HepG2 (cell line): ENCODE measurements at regions not wholly inside any gene's neighbourhood (a gene's known extent, or its start where the extent isn't known, plus 50 kb on each side); places are given as distances from the start of the nearest gene placed in this dataset.

ENCODE experiments used
- ATAC-seq: fragments of 200-7000 bp; cut with Tn5 transposase; 3 replicates; pipeline ENCODE4 v1.9.1; 2020; ENCODE audit warnings: mild to moderate bottlenecking, moderate library complexity
- BruUV-seq: library from RNA; stranded (reverse); fragments of 400-500 nt; replicated peaks from 2 replicates; lab custom pipeline; 2021; lab: Mats Ljungman, UMichigan
- CTCF ChIA-PET: fragments of 300-600 bp; formaldehyde crosslinking; extraction: SDS; loops from one replicate; lab custom pipeline; 2021; ENCODE audit warnings: low total read pairs, inconsistent platforms, low intra/inter-chr PET ratio; lab: Yijun Ruan, JAX
- POLR2A ChIA-PET: fragments of 350-600 bp; sonication (Branson Sonifier 250); formaldehyde crosslinking; loops from one replicate; lab custom pipeline; 2020; ENCODE audit warnings: antibody characterized with exemption, inconsistent platforms; lab: Yijun Ruan, JAX
- DNase-seq: peaks from one replicate; pipeline ENCODE4 v3.0.0-alpha.2; 2015; ENCODE audit warnings: low spot score
- FAIRE-seq: peaks from 3 replicates; lab custom pipeline; 2011; peaks lifted over from hg19 to GRCh38; lab: Jason Lieb, UNC
- H2AFZ ChIP-seq: one replicate; pipeline ENCODE4 v1.6.1; 2011; ENCODE audit warnings: low read length, inconsistent platforms
- H3K27ac ChIP-seq: fragments of 300-600 bp; 3 replicates; pipeline ENCODE4 v1.8.0; 2011; ENCODE audit warnings: mixed run types, mild to moderate bottlenecking, mixed read lengths, low read length, inconsistent platforms; ENCODE audit not compliant: insufficient read depth; ENCODE audit errors: extremely low read length
- H3K27me3 ChIP-seq, 2 experiments: fragments of 200-600 bp in 1 of 2; 2 replicates in 1 of 2; 3 replicates in 1 of 2; pipeline versions ENCODE4 v1.6.0 to v1.8.0; 2011; ENCODE audit warnings: low read length in 2 of 2, mild to moderate bottlenecking in 2 of 2, moderate library complexity in 2 of 2, inconsistent platforms in 1 of 2; ENCODE audit not compliant: insufficient read depth in 2 of 2, control insufficient read depth in 1 of 2
- H3K36me3 ChIP-seq, 2 experiments: fragments of 200-600 bp in 1 of 2; replicated peaks in 1 of 2; 2 replicates in 1 of 2; 3 replicates in 1 of 2; pipeline versions ENCODE4 v1.5.1 to v1.8.0; 2011; ENCODE audit warnings: low read length in 2 of 2, inconsistent platforms in 1 of 2; ENCODE audit not compliant: insufficient read depth in 2 of 2, control insufficient read depth in 1 of 2
- H3K4me1 ChIP-seq: 2 replicates; pipeline ENCODE4 v1.5.1; 2012; ENCODE audit warnings: low read length, inconsistent platforms; ENCODE audit not compliant: insufficient read depth
- H3K4me2 ChIP-seq: 2 replicates; pipeline ENCODE4 v1.6.0; 2011; ENCODE audit warnings: low read depth, low read length, inconsistent platforms
- H3K4me3 ChIP-seq, 3 experiments: fragments of 200-600 bp in 1 of 3; sonication (generic), shearing (Covaris generic) in 1 of 3; replicated peaks in 1 of 3; 2 replicates each; pipeline ENCODE4 v1.5.1; 2011 to 2016; ENCODE audit warnings: low read length in 3 of 3, inconsistent platforms in 2 of 3, low read depth in 2 of 3, mild to moderate bottlenecking in 2 of 3, control low read depth in 1 of 3, mixed read lengths in 1 of 3; ENCODE audit not compliant: insufficient read depth in 1 of 3
- H3K79me2 ChIP-seq: one replicate; pipeline ENCODE4 v1.6.1; 2011; ENCODE audit warnings: low read length, inconsistent platforms; ENCODE audit not compliant: insufficient read depth
- H3K9ac ChIP-seq: 2 replicates; pipeline ENCODE4 v1.6.0; 2011; ENCODE audit warnings: mild to moderate bottlenecking, low read depth, low read length, inconsistent platforms; ENCODE audit not compliant: insufficient read depth
- H3K9me3 ChIP-seq: 2 replicates; pipeline ENCODE4 v1.5.1; 2012; ENCODE audit warnings: mild to moderate bottlenecking, low read length
- H4K20me1 ChIP-seq: 2 replicates; pipeline ENCODE4 v1.6.0; 2011; ENCODE audit warnings: inconsistent platforms, mild to moderate bottlenecking, low read length, moderate library complexity; ENCODE audit not compliant: insufficient read depth
- ATF3 ChIP-seq: sonication (generic); formaldehyde crosslinking; IDR thresholded peaks from 2 replicates; pipeline ENCODE4 v1.4.0; 2020; ENCODE audit warnings: missing genetic modification reagents
- DZIP1 ChIP-seq: sonication (generic); formaldehyde crosslinking; IDR thresholded peaks from 2 replicates; pipeline ENCODE4 v1.5.0; 2020; ENCODE audit warnings: mild to moderate bottlenecking, missing genetic modification reagents
- GMEB1 ChIP-seq: sonication (generic); formaldehyde crosslinking; IDR thresholded peaks from 2 replicates; pipeline ENCODE4 v1.5.1; 2020; ENCODE audit warnings: missing genetic modification reagents, mild to moderate bottlenecking, borderline replicate concordance
- HNRNPLL ChIP-seq: fragments of 200-400 bp; formaldehyde crosslinking; IDR thresholded peaks from 2 replicates; pipeline ENCODE4 v1.6.1; 2017; ENCODE audit warnings: mild to moderate bottlenecking, low read depth, low read length; ENCODE audit not compliant: poor library complexity, severe bottlenecking
- KDM2A ChIP-seq: sonication (generic); formaldehyde crosslinking; IDR thresholded peaks from 2 replicates; pipeline ENCODE4 v1.4.0; 2020; ENCODE audit warnings: low read depth, missing genetic modification reagents, borderline replicate concordance
- MAFG ChIP-seq: sonication (generic); formaldehyde crosslinking; IDR thresholded peaks from 2 replicates; pipeline ENCODE4 v1.5.1; 2020; ENCODE audit warnings: mild to moderate bottlenecking, missing genetic modification reagents
- MBNL3 ChIP-seq: fragments of 250-450 bp; sonication (Bioruptor Pico); conservative IDR thresholded peaks from 2 replicates; pipeline ENCODE4 v1.8.0; 2022; ENCODE audit warnings: mild to moderate bottlenecking, inconsistent platforms
- PLRG1 ChIP-seq: fragments of 450-650 bp; conservative IDR thresholded peaks from 2 replicates; pipeline ENCODE4 v1.6.1; 2016
- ZNF792 ChIP-seq: IDR thresholded peaks from 2 replicates; pipeline ENCODE4 v1.6.1; 2016
- WGBS: methylation state at CpG from one replicate; pipeline ENCODE4 v1.1.6; 2017; ENCODE audit warnings: low lambda C conversion rate; 5-methylcytosine and 5-hydroxymethylcytosine counted together
- in situ Hi-C: cut with HindIII; loops from 2 replicates; pipeline ENCODE4 v1.10.0; 2017; ENCODE audit warnings: low pct_unique_long_range_greater_than_20kb; ENCODE audit not compliant: extremely low pct_ligation_motif_present
- intact Hi-C: fragments of 100-400 bp; cut with micrococcal nuclease; formaldehyde crosslinking; loops from one replicate; pipeline ENCODE4 v1.10.0; 2022; ENCODE audit not compliant: unreplicated experiment

- no peak for TF ChIP-seq DZIP1 (CRISPR knock-in tag)
- no peak for TF ChIP-seq MBNL3 (CRISPR knock-in tag)
- TF ChIP-seq HNRNPLL = no peak
Measured at GRCh38 chr1:98267423-98267822, 346.6 kb upstream of the DPYD start (continued).

- H3K79me2 ChIP-seq = no peaks in the 10 kb centered on the region
- intact Hi-C loops (no loop called here), in situ Hi-C loops (no loop called here)
- H3K4me3 ChIP-seq = no peak overlapping the region
- H3K9ac ChIP-seq = no peak overlapping the region
- WGBS = 17% methylated on average over 5 of the region's 5 CpGs
- TF ChIP-seq ZNF792 (CRISPR knock-in tag) (no peak), KDM2A (no peak), MAFG (no peak), PLRG1 (no peak), GMEB1 (CRISPR knock-in tag) (no peak), ATF3 (CRISPR knock-in tag) (no peak)
- H3K4me1 ChIP-seq = no peaks in the 10 kb centered on the region
- no peaks in the 10 kb centered on the region for H3K9me3 ChIP-seq
- no peak overlapping the region for H3K27ac ChIP-seq
- ChIA-PET POLR2A (no interaction called here), CTCF (no interaction called here)
- no peaks in the 10 kb centered on the region for H3K27me3 ChIP-seq
- no peak overlapping the region for H2AFZ ChIP-seq
- FAIRE-seq (no peak), ATAC-seq (no peak), DNase-seq (no peak)
- H3K36me3 ChIP-seq = no peaks in the 10 kb centered on the region
- H3K4me2 ChIP-seq = no peak overlapping the region
- H4K20me1 ChIP-seq = no peaks in the 10 kb centered on the region
- no TSS peak for BruUV-seq
Measured at GRCh38 chr1:98264727-98265126, 343.9 kb upstream of the DPYD start.
